ENCODE measurements at regions not wholly inside any gene's neighbourhood (a gene's known extent, or its start where the extent isn't known, plus 50 kb on each side); places are given as distances from the start of the nearest gene placed in this dataset.

GRCh38 chr2:145655165-145655765 lies 1135.3 kb upstream of the ZEB2 start:
- DNase-seq: no peak

GRCh38 chr2:145654746-145655145 lies 1134.8 kb upstream of the ZEB2 start:
- Histone ChIP-seq H3K9me3 (no peaks in the 10 kb centered on the region), H3K36me3 (no peaks in the 10 kb centered on the region), H3K27me3 (no peaks in the 10 kb centered on the region), H3K27ac (no peak overlapping the region), H3K4me1 (no peaks in the 10 kb centered on the region), H3K4me3 (no peak overlapping the region)
- TF ChIP-seq POLR2A (IDR thresholded peaks at IDR 0.05): no peak
- TF ChIP-seq CTCF (IDR thresholded peaks at IDR 0.05): no peak
- no peak for DNase-seq

More at GRCh38 chr2:145655165-145655765, 1135.3 kb upstream of the ZEB2 start:
- H3K27me3 ChIP-seq: no peaks in the 10 kb centered on the region
- H3K9me3 ChIP-seq: no peaks in the 10 kb centered on the region
- H3K36me3 ChIP-seq: no peaks in the 10 kb centered on the region
- H3K27ac ChIP-seq: no peak overlapping the region
- no peak overlapping the region for H3K4me3 ChIP-seq
- H3K4me1 ChIP-seq: no peaks in the 10 kb centered on the region
- no peak for TF ChIP-seq POLR2A (IDR thresholded peaks at IDR 0.05)
- TF ChIP-seq CTCF (IDR thresholded peaks at IDR 0.05): no peak

GRCh38 chr2:145654156-145654555 lies 1134.2 kb upstream of the ZEB2 start:
- Histone ChIP-seq H3K9me3 (no peaks in the 10 kb centered on the region), H3K27me3 (no peaks in the 10 kb centered on the region), H3K36me3 (no peaks in the 10 kb centered on the region), H3K27ac (no peak overlapping the region), H3K4me1 (no peaks in the 10 kb centered on the region), H3K4me3 (no peak overlapping the region)
- DNase-seq: no peak
- TF ChIP-seq POLR2A (IDR thresholded peaks at IDR 0.05): no peak

- no peak for DNase-seq
- no peak overlapping the region for H3K4me3 ChIP-seq
- no peaks in the 10 kb centered on the region for H3K27me3 ChIP-seq
- no peaks in the 10 kb centered on the region for H3K9me3 ChIP-seq
- TF ChIP-seq POLR2A (IDR thresholded peaks at IDR 0.05) (no peak), CTCF (IDR thresholded peaks at IDR 0.05) (no peak)
- no peaks in the 10 kb centered on the region for H3K4me1 ChIP-seq
- H3K27ac ChIP-seq: no peak overlapping the region
- no peaks in the 10 kb centered on the region for H3K36me3 ChIP-seq
These were observed 1133.6 kb upstream of the ZEB2 start for GRCh38 chr2:145653553-145653952.

GRCh38 chr2:145652571-145653545 lies 1132.9 kb upstream of the ZEB2 start:
- Histone ChIP-seq H3K4me3 (no peak overlapping the region), H3K36me3 (no peaks in the 10 kb centered on the region), H3K27ac (no peak overlapping the region), H3K9me3 (no peaks in the 10 kb centered on the region), H3K4me1 (no peaks in the 10 kb centered on the region), H3K27me3 (no peaks in the 10 kb centered on the region)
- no peak for DNase-seq
- TF ChIP-seq POLR2A (IDR thresholded peaks at IDR 0.05) (no peak), CTCF (IDR thresholded peaks at IDR 0.05) (no peak)

GRCh38 chr2:145652036-145652435 lies 1132.1 kb upstream of the ZEB2 start:
- no peak overlapping the region for H3K27ac ChIP-seq
- no peak for DNase-seq
- TF ChIP-seq POLR2A (IDR thresholded peaks at IDR 0.05): no peak
- TF ChIP-seq CTCF (IDR thresholded peaks at IDR 0.05): no peak
- no peaks in the 10 kb centered on the region for H3K27me3 ChIP-seq
- no peaks in the 10 kb centered on the region for H3K4me1 ChIP-seq
- no peak overlapping the region for H3K4me3 ChIP-seq
- H3K9me3 ChIP-seq: no peaks in the 10 kb centered on the region
- no peaks in the 10 kb centered on the region for H3K36me3 ChIP-seq

All from Peyer's patch (tissue), 4 donors.